IMR-90 (cell line): ENCODE measurements at regions not wholly inside any gene's neighbourhood (a gene's known extent, or its start where the extent isn't known, plus 50 kb on each side); places are given as distances from the start of the nearest gene placed in this dataset.

Source experiments
- ATAC-seq: fragments of 200-7000 bp; cut with Tn5 transposase; 2 replicates; pipeline ENCODE4 v1.9.1; 2020; ENCODE audit warnings: low read depth, mild to moderate bottlenecking, moderate library complexity
- BruUV-seq: library from RNA; stranded (reverse); fragments of 400-500 nt; replicated peaks from 2 replicates; lab custom pipeline; 2021; lab: Mats Ljungman, UMichigan
- CTCF ChIA-PET: fragments of 300-600 bp; formaldehyde crosslinking; extraction: SDS; loops from one replicate; lab custom pipeline; 2021; ENCODE audit warnings: antibody characterized with exemption; lab: Yijun Ruan, JAX
- POLR2A ChIA-PET: fragments of 300-600 bp; sonication (Branson Sonifier 250); formaldehyde crosslinking; loops from one replicate; lab custom pipeline; 2022; ENCODE audit warnings: antibody characterized with exemption; ENCODE audit not compliant: unreplicated experiment; lab: Charles Lee
- DNase-seq: peaks from one replicate; pipeline ENCODE4 v3.0.0; 2013
- H2AFZ ChIP-seq: replicated peaks from 2 replicates; pipeline ENCODE3; 2013; ENCODE audit warnings: low read length, mild to moderate bottlenecking; ENCODE audit not compliant: poor library complexity
- H2AK5ac ChIP-seq: 2 replicates; pipeline ENCODE4 v1.6.1; 2013; ENCODE audit warnings: low read depth, low read length, inconsistent platforms
- H2AK9ac ChIP-seq: replicated peaks from 2 replicates; pipeline ENCODE3; 2013; ENCODE audit warnings: mild to moderate bottlenecking, low read depth, low read length, moderate library complexity; ENCODE audit not compliant: poor library complexity
- H2BK120ac ChIP-seq: 2 replicates; pipeline ENCODE4 v1.6.1; 2013; ENCODE audit warnings: low read depth, low read length, inconsistent platforms
- H2BK15ac ChIP-seq: 3 replicates; pipeline ENCODE4 v1.6.1; 2013; ENCODE audit warnings: low read depth, low read length, inconsistent platforms
- H2BK20ac ChIP-seq: 2 replicates; pipeline ENCODE4 v1.6.1; 2013; ENCODE audit warnings: low read depth, mild to moderate bottlenecking, inconsistent platforms, low read length, moderate library complexity
- H2BK5ac ChIP-seq: 2 replicates; pipeline ENCODE4 v1.6.1; 2013; ENCODE audit warnings: mild to moderate bottlenecking, low read depth, low read length, inconsistent platforms; ENCODE audit not compliant: poor library complexity, severe bottlenecking
- H3K14ac ChIP-seq: replicated peaks from 2 replicates; pipeline ENCODE4 v1.6.1; 2013; ENCODE audit warnings: low read depth, low read length, inconsistent platforms
- H3K18ac ChIP-seq: 2 replicates; pipeline ENCODE4 v1.6.1; 2013; ENCODE audit warnings: low read depth, low read length, control low read depth
- H3K23ac ChIP-seq: 2 replicates; pipeline ENCODE4 v1.6.1; 2013; ENCODE audit warnings: low read depth, low read length, inconsistent platforms
- H3K27ac ChIP-seq: 2 replicates; pipeline ENCODE4 v1.5.1; 2013; ENCODE audit warnings: mild to moderate bottlenecking, control low read depth, low read length; ENCODE audit not compliant: insufficient read depth
- H3K27me3 ChIP-seq: 2 replicates; pipeline ENCODE4 v1.6.1; 2013; ENCODE audit warnings: low read length; ENCODE audit not compliant: control insufficient read depth, insufficient read depth
- H3K36me3 ChIP-seq: 2 replicates; pipeline ENCODE4 v1.6.1; 2013; ENCODE audit warnings: low read length, mixed read lengths; ENCODE audit not compliant: control insufficient read depth, insufficient read depth
- H3K4ac ChIP-seq: 2 replicates; pipeline ENCODE4 v1.6.1; 2013; ENCODE audit warnings: low read depth, low read length, inconsistent platforms
- H3K4me1 ChIP-seq: 2 replicates; pipeline ENCODE4 v1.6.1; 2013; ENCODE audit warnings: low read length, mixed read lengths; ENCODE audit not compliant: control insufficient read depth, insufficient read depth
- H3K4me2 ChIP-seq: 2 replicates; pipeline ENCODE4 v1.6.1; 2013; ENCODE audit warnings: low read depth, mild to moderate bottlenecking, control low read depth, low read length, moderate library complexity
- H3K4me3 ChIP-seq: 2 replicates; pipeline ENCODE4 v1.5.1; 2013; ENCODE audit warnings: low read depth, mild to moderate bottlenecking, control low read depth, low read length, moderate library complexity; ENCODE audit not compliant: insufficient read depth
- H3K56ac ChIP-seq: 2 replicates; pipeline ENCODE4 v1.6.1; 2013; ENCODE audit warnings: low read length, inconsistent platforms; ENCODE audit not compliant: insufficient read depth; ENCODE audit errors: extremely low read depth
- H3K79me1 ChIP-seq, 2 experiments: 2 replicates each; pipeline ENCODE4 v1.6.1; 2013; ENCODE audit warnings: low read length in 2 of 2, inconsistent platforms in 1 of 2, low read depth in 1 of 2
- H3K9ac ChIP-seq: 2 replicates; pipeline ENCODE4 v1.6.1; 2013; ENCODE audit warnings: low read depth, low read length, control low read depth
- H3K9me1 ChIP-seq: 2 replicates; pipeline ENCODE4 v1.6.1; 2013; ENCODE audit warnings: low read length, inconsistent platforms; ENCODE audit not compliant: insufficient read depth
- H3K9me3 ChIP-seq: 2 replicates; pipeline ENCODE4 v1.6.1; 2013; ENCODE audit warnings: low read length; ENCODE audit not compliant: control insufficient read depth, insufficient read depth
- H4K20me1 ChIP-seq: 2 replicates; pipeline ENCODE4 v1.6.1; 2013; ENCODE audit warnings: low read length, inconsistent platforms; ENCODE audit not compliant: insufficient read depth
- H4K5ac ChIP-seq: 2 replicates; pipeline ENCODE4 v1.6.1; 2013; ENCODE audit warnings: mild to moderate bottlenecking, low read depth, low read length, control low read depth
- H4K8ac ChIP-seq, 2 experiments: 2 replicates each; pipeline ENCODE4 v1.6.1; 2013; ENCODE audit warnings: low read depth in 2 of 2, low read length in 2 of 2, control low read depth in 1 of 2, inconsistent platforms in 1 of 2
- H4K91ac ChIP-seq: 2 replicates; pipeline ENCODE4 v1.6.1; 2013; ENCODE audit warnings: low read depth, low read length, inconsistent platforms; ENCODE audit not compliant: insufficient read depth
- BHLHE40 ChIP-seq: fragments of 150-350 bp; IDR thresholded peaks from 2 replicates; pipeline ENCODE4 v1.6.1; 2016; ENCODE audit warnings: mild to moderate bottlenecking, low read depth, low read length
- CHD1 ChIP-seq: IDR thresholded peaks from 2 replicates; pipeline ENCODE4 v1.6.1; 2012; ENCODE audit warnings: low read depth, low read length, improper control_type of control experiment
- ELK1 ChIP-seq: fragments of 150-350 bp; IDR thresholded peaks from 2 replicates; pipeline ENCODE4 v1.6.1; 2016; ENCODE audit warnings: low read depth, mild to moderate bottlenecking, low read length, moderate library complexity, borderline replicate concordance
- RAD21 ChIP-seq: IDR thresholded peaks from 2 replicates; pipeline ENCODE4 v1.6.1; 2012; ENCODE audit warnings: low read length, improper control_type of control experiment
- WGBS, 2 experiments: methylation state at CpG; one replicate each; pipeline versions ENCODE4 v1.1.5 to v1.1.7; 2013; ENCODE audit warnings: missing lambda C conversion rate in 2 of 2; ENCODE audit not compliant: insufficient read length in 1 of 2; ENCODE audit errors: extremely low coverage in 2 of 2; 5-methylcytosine and 5-hydroxymethylcytosine counted together
- dilution Hi-C: fragments of 300-500 bp; cut with HindIII; formaldehyde crosslinking; loops from one replicate; pipeline ENCODE4 v1.14.3; 2018; ENCODE audit warnings: low sequenced_read_pairs; ENCODE audit not compliant: unreplicated experiment
- in situ Hi-C: fragments of 300-500 bp; cut with MboI; formaldehyde crosslinking; loops from 3 replicates; pipeline ENCODE4 v1.14.3; 2019; ENCODE audit warnings: low sequenced_read_pairs, inconsistent platforms, mixed read lengths
- intact Hi-C: fragments of 100-400 bp; cut with micrococcal nuclease; formaldehyde crosslinking; loops from 2 replicates; pipeline ENCODE4 v1.10.0; 2022
- TF ChIP-seq, protein P1 (sequence below): conservative IDR thresholded peaks from 2 replicates; pipeline ENCODE4 v1.5.1; 2012; ENCODE audit warnings: mild to moderate bottlenecking, low read depth, low read length, improper control_type of control experiment

GRCh38 chr5:2253040-2253975 is 370.6 kb upstream of the IRX4 start:
- no peak overlapping the region for H2BK5ac ChIP-seq
- no peaks in the 10 kb centered on the region for H3K9me1 ChIP-seq
- no peak overlapping the region for H4K5ac ChIP-seq
- TF ChIP-seq CHD1 = no peak
- no peak for TF ChIP-seq RAD21
- TF ChIP-seq, protein P1, sequence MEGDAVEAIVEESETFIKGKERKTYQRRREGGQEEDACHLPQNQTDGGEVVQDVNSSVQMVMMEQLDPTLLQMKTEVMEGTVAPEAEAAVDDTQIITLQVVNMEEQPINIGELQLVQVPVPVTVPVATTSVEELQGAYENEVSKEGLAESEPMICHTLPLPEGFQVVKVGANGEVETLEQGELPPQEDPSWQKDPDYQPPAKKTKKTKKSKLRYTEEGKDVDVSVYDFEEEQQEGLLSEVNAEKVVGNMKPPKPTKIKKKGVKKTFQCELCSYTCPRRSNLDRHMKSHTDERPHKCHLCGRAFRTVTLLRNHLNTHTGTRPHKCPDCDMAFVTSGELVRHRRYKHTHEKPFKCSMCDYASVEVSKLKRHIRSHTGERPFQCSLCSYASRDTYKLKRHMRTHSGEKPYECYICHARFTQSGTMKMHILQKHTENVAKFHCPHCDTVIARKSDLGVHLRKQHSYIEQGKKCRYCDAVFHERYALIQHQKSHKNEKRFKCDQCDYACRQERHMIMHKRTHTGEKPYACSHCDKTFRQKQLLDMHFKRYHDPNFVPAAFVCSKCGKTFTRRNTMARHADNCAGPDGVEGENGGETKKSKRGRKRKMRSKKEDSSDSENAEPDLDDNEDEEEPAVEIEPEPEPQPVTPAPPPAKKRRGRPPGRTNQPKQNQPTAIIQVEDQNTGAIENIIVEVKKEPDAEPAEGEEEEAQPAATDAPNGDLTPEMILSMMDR = no peak
- TF ChIP-seq ELK1 = no peak
- TF ChIP-seq BHLHE40 = no peak
- H3K23ac ChIP-seq = no peak overlapping the region
- ChIA-PET CTCF (no interaction called here), POLR2A (no interaction called here)
- H3K18ac ChIP-seq = no peak overlapping the region
- H3K14ac ChIP-seq = no peak overlapping the region
- no peak overlapping the region for H2BK20ac ChIP-seq
- no peaks in the 10 kb centered on the region for H3K36me3 ChIP-seq
- no peak overlapping the region for H2BK15ac ChIP-seq
- no peak overlapping the region for H2BK120ac ChIP-seq
- no peaks in the 10 kb centered on the region for H4K20me1 ChIP-seq
- H2AFZ ChIP-seq = no peak overlapping the region
- no peaks in the 10 kb centered on the region for H3K27me3 ChIP-seq
- H3K4me3 ChIP-seq = no peak overlapping the region
- no peak overlapping the region for H4K91ac ChIP-seq
- no peak overlapping the region for H4K8ac ChIP-seq
- H3K27ac ChIP-seq = no peak overlapping the region
- no TSS peak for BruUV-seq
- no peak overlapping the region for H3K56ac ChIP-seq
- no peak for ATAC-seq
- in situ Hi-C loops = no loop called here
- H2AK5ac ChIP-seq = no peak overlapping the region
- no peak overlapping the region for H3K4ac ChIP-seq
- H3K4me1 ChIP-seq = no peaks in the 10 kb centered on the region
- DNase-seq = no peak
- intact Hi-C loops = no loop called here
- dilution Hi-C loops = no loop called here
- peaks cover 43% of the 10 kb centered on the region for H3K9me3 ChIP-seq
- no CpG with 5 or more reads among the region's 19 CpGs for WGBS, 2 experiments
- no peak overlapping the region for H3K4me2 ChIP-seq
- H3K9ac ChIP-seq = no peak overlapping the region
- no peak overlapping the region for H2AK9ac ChIP-seq
- no peaks in the 10 kb centered on the region for H3K79me1 ChIP-seq
